ENCODE measurements at regions not wholly inside any gene's neighbourhood (a gene's known extent, or its start where the extent isn't known, plus 50 kb on each side); places are given as distances from the start of the nearest gene placed in this dataset.
A peak's percentile ranks its signal among the peaks of the same experiment; 100 is the strongest.

- H3K4me3 Mint-ChIP-seq, result peak overlapping the region; percentile 64
- peak overlapping the region; percentile 90 for H2AFZ ChIP-seq
Observed at GRCh38 chr14:103279142-103280025, 54.7 kb upstream of the EIF5 start.

More at GRCh38 chr14:103279142-103280025, 54.7 kb upstream of the EIF5 start:
- H3K4me1 ChIP-seq (ENCODE audit: insufficient read depth), result peaks cover 16% of the 10 kb centered on the region; the same call in 1 of the 2 replicates
- peaks cover 65% of the 10 kb centered on the region for H3K27me3 ChIP-seq (ENCODE audit: insufficient read depth)
- H3K4me2 ChIP-seq, result peak overlapping the region; percentile 76
- Mint-ChIP-seq H3K27ac (no peak overlapping the region), H3K27me3 (ENCODE audit: insufficient read depth, low read depth, poor library complexity) (peaks cover 53% of the 10 kb centered on the region), H3K36me3 (ENCODE audit: low read depth) (peaks cover 11% of the 10 kb centered on the region; the same call in 2 of the 3 replicates), H3K9me3 (peaks cover 20% of the 10 kb centered on the region), H3K4me1 (peaks cover 24% of the 10 kb centered on the region)
- ATAC-seq (peak; percentile 68), DNase-seq (ENCODE audit: low spot score) (peak; percentile 63)
- H3K27ac ChIP-seq (ENCODE audit: low read depth), result no peak overlapping the region
- H3K36me3 ChIP-seq (ENCODE audit: insufficient read depth), result peaks cover 4% of the 10 kb centered on the region; the same call in 1 of the 2 replicates
- H4K20me1 ChIP-seq (replicated peaks; ENCODE audit: insufficient read depth), result no peaks in the 10 kb centered on the region
- H3K4me3 ChIP-seq, result peak overlapping the region; percentile 52
- TF ChIP-seq CTCF (conservative IDR thresholded peaks at IDR 0.05; ENCODE audit: low read depth in 2 of 2) (peak in 1 of 2 experiments; percentile 12; a peak in 1 of 4 replicates), EZH2phosphoT487 (IDR thresholded peaks at IDR 0.05; ENCODE audit: unreplicated experiment) (no peak), NANOG (IDR thresholded peaks at IDR 0.05; ENCODE audit: borderline replicate concordance) (no peak), REST (IDR thresholded peaks at IDR 0.05; ENCODE audit: unreplicated experiment) (no peak), EZH2 (IDR thresholded peaks at IDR 0.05; ENCODE audit: low read depth, unreplicated experiment) (peak; percentile 75), POLR2AphosphoS5 (IDR thresholded peaks at IDR 0.05; ENCODE audit: low read depth) (no peak)
- peaks cover 12% of the 10 kb centered on the region; the same call in 1 of the 2 replicates for H3F3A ChIP-seq (replicated peaks; ENCODE audit: low read depth)
- H3K79me2 ChIP-seq (replicated peaks; ENCODE audit: insufficient read depth), result no peaks in the 10 kb centered on the region
- no peaks in the 10 kb centered on the region for H3K9me2 ChIP-seq (ENCODE audit: insufficient read depth)

All from GM23338 (cell line).